Progenitor cell of endocrine pancreas (in vitro differentiated cells): ENCODE measurements at regions not wholly inside any gene's neighbourhood (a gene's known extent, or its start where the extent isn't known, plus 50 kb on each side); places are given as distances from the start of the nearest gene placed in this dataset.

Source experiments
- DNase-seq: peaks from one replicate; pipeline ENCODE4 v3.0.0; 2021; ENCODE audit warnings: low spot score; ENCODE audit not compliant: unreplicated experiment
- H3K27ac Mint-ChIP-seq: 2 replicates; pipeline ENCODE4 v1.8.0; 2021; ENCODE audit warnings: mild to moderate bottlenecking, moderate library complexity, mixed read lengths
- H3K27me3 Mint-ChIP-seq: 2 replicates; pipeline ENCODE4 v1.8.0; 2021; ENCODE audit warnings: mixed read lengths
- H3K36me3 Mint-ChIP-seq: 2 replicates; pipeline ENCODE4 v1.8.0; 2022; ENCODE audit warnings: mixed read lengths; ENCODE audit not compliant: insufficient read depth
- H3K4me1 Mint-ChIP-seq: 2 replicates; pipeline ENCODE4 v1.8.0; 2021; ENCODE audit warnings: low read depth, mixed read lengths
- H3K4me3 Mint-ChIP-seq: 2 replicates; pipeline ENCODE4 v1.8.0; 2021; ENCODE audit warnings: low read depth, mild to moderate bottlenecking, moderate library complexity, mixed read lengths
- H3K9me3 Mint-ChIP-seq: 2 replicates; pipeline ENCODE4 v1.8.0; 2021; ENCODE audit warnings: low read depth, mixed read lengths
- CTCF ChIP-seq: fragments of 200-600 bp; sonication (generic); IDR thresholded peaks from one replicate; pipeline ENCODE4 v1.5.0; 2021; ENCODE audit warnings: antibody characterized with exemption, mild to moderate bottlenecking; ENCODE audit not compliant: unreplicated experiment

GRCh38 chr2:164323978-164324377, 297.3 kb downstream of the GRB14 start:
- peaks cover 9% of the 10 kb centered on the region for H3K9me3 Mint-ChIP-seq
- H3K27ac Mint-ChIP-seq = no peak overlapping the region
- no peak for TF ChIP-seq CTCF
- H3K27me3 Mint-ChIP-seq = no peaks in the 10 kb centered on the region
- H3K4me3 Mint-ChIP-seq = no peak overlapping the region
- no peaks in the 10 kb centered on the region for H3K36me3 Mint-ChIP-seq
- no peaks in the 10 kb centered on the region for H3K4me1 Mint-ChIP-seq
- DNase-seq = no peak

- Mint-ChIP-seq H3K9me3 (no peaks in the 10 kb centered on the region), H3K27ac (no peak overlapping the region), H3K27me3 (no peaks in the 10 kb centered on the region), H3K4me1 (no peaks in the 10 kb centered on the region), H3K36me3 (no peaks in the 10 kb centered on the region), H3K4me3 (no peak overlapping the region)
- TF ChIP-seq CTCF = no peak
- DNase-seq = no peak
Measured at GRCh38 chr2:164314148-164314547, 307.1 kb downstream of the GRB14 start.

GRCh38 chr2:164306872-164307271, 314.4 kb downstream of the GRB14 start:
- Mint-ChIP-seq H3K36me3 (no peaks in the 10 kb centered on the region), H3K27me3 (no peaks in the 10 kb centered on the region), H3K9me3 (no peaks in the 10 kb centered on the region), H3K4me1 (no peaks in the 10 kb centered on the region), H3K4me3 (no peak overlapping the region), H3K27ac (no peak overlapping the region)
- TF ChIP-seq CTCF = no peak
- no peak for DNase-seq

GRCh38 chr2:164302786-164303185, 318.5 kb downstream of the GRB14 start:
- Mint-ChIP-seq H3K4me3 (no peak overlapping the region), H3K4me1 (peaks cover 2% of the 10 kb centered on the region), H3K27ac (no peak overlapping the region), H3K27me3 (peaks cover 6% of the 10 kb centered on the region), H3K36me3 (no peaks in the 10 kb centered on the region), H3K9me3 (no peaks in the 10 kb centered on the region)
- no peak for TF ChIP-seq CTCF
- DNase-seq = no peak

- no peak for TF ChIP-seq CTCF
- H3K27me3 Mint-ChIP-seq = no peaks in the 10 kb centered on the region
Measured at GRCh38 chr2:164288235-164288634, 333.0 kb downstream of the GRB14 start.

More at GRCh38 chr2:164288235-164288634, 333.0 kb downstream of the GRB14 start:
- Mint-ChIP-seq H3K4me3 (no peak overlapping the region), H3K36me3 (no peaks in the 10 kb centered on the region), H3K27ac (no peak overlapping the region), H3K9me3 (peaks cover 17% of the 10 kb centered on the region), H3K4me1 (no peaks in the 10 kb centered on the region)
- no peak for DNase-seq
